Lower leg skin (tissue), 4 donors: ENCODE measurements at regions not wholly inside any gene's neighbourhood (a gene's known extent, or its start where the extent isn't known, plus 50 kb on each side); places are given as distances from the start of the nearest gene placed in this dataset.
"Not testable (repeated sequence)": the region's sequence is repeated elsewhere in the genome, so short reads cannot be mapped to it uniquely, and the experiment has no call there.

ENCODE experiments used
- DNase-seq, 2 donors: peaks; one replicate each; pipeline ENCODE4 v3.0.0-alpha.2; 2019; ENCODE audit warnings: low spot score in 2 of 2
- H3K4me3 ChIP-seq: fragments of 200-600 bp; sonication (generic); 2 replicates; pipeline ENCODE4 v1.5.1; 2017; ENCODE audit warnings: mild to moderate bottlenecking, low read depth; ENCODE audit not compliant: poor library complexity, severe bottlenecking
- CTCF ChIP-seq, 3 donors: fragments of 450-650 bp; IDR thresholded peaks; one replicate each; pipeline ENCODE4 v1.5.1; 2016; ENCODE audit warnings: antibody characterized with exemption in 3 of 3, mild to moderate bottlenecking in 3 of 3, moderate library complexity in 2 of 3
- POLR2A ChIP-seq, 2 donors: fragments of 450-650 bp; IDR thresholded peaks; one replicate each; pipeline ENCODE4 v1.6.1; 2016 to 2017; ENCODE audit warnings: antibody characterized with exemption in 2 of 2, mild to moderate bottlenecking in 1 of 2, moderate library complexity in 1 of 2
- WGBS, 2 donors: methylation state at CpG; one replicate each; pipeline ENCODE4 v1.1.5; 2018; 5-methylcytosine and 5-hydroxymethylcytosine counted together
- intact Hi-C: fragments of 100-400 bp; cut with DNase I; formaldehyde crosslinking; loops from one replicate; pipeline ENCODE4 v1.15.0; 2023; ENCODE audit warnings: low total_unique reads

GRCh38 chr14:21913759-21914158 is 240.1 kb upstream of the OR4E1 start:
- intact Hi-C loops = no loop called here
- 14 to 18% methylated on average over 6 of the region's 6 CpGs for whole genome bisulfite sequencing, 2 donors
- DNase-seq = peak; percentile 46 to 87
- no peak for TF ChIP-seq POLR2A (IDR thresholded peaks at IDR 0.05)
- TF ChIP-seq CTCF (IDR thresholded peaks at IDR 0.05) = no peak
- H3K4me3 ChIP-seq = no peak overlapping the region

GRCh38 chr14:21912367-21912766 is 238.7 kb upstream of the OR4E1 start:
- 59 to 65% methylated on average over 3 of the region's 3 CpGs for WGBS, 2 donors
- no peak overlapping the region for H3K4me3 ChIP-seq
- intact Hi-C loops = no loop called here
- no peak for DNase-seq
- TF ChIP-seq POLR2A (IDR thresholded peaks at IDR 0.05) (no peak), CTCF (IDR thresholded peaks at IDR 0.05) (no peak)

DNA sequence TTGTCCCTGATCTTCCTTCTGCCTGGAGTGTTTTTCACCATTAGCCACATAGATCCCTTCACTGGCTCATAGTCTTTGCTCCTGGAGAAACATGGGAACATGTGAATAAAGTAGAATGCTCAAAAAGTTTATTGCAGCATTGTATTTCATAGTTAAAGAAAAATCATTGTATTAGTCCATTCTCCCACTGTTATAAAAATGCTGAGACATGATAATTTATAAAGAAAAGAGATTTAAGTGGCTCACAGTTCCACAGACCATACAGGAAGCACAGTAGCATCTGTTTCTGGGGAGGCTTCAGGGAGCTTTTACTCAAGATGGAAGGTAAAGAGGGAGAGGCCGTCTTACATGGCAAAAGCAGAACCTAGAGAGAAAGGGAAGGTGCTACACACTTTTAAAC is 238.3 kb upstream of the OR4E1 start:
- DNase-seq = no peak
- intact Hi-C loops = no loop called here
- TF ChIP-seq POLR2A (IDR thresholded peaks at IDR 0.05) = no peak
- TF ChIP-seq CTCF (IDR thresholded peaks at IDR 0.05) = no peak
- WGBS, 2 donors = 57 to 73% methylated on average over 1 of the region's 1 CpG
- H3K4me3 ChIP-seq = no peak overlapping the region

- intact Hi-C loops = no loop called here
- DNase-seq = no peak
- WGBS, 2 donors = 40 to 41% methylated on average over 4 of the region's 4 CpGs
- H3K4me3 ChIP-seq = no peak overlapping the region
- no peak for TF ChIP-seq POLR2A (IDR thresholded peaks at IDR 0.05)
- no peak for TF ChIP-seq CTCF (IDR thresholded peaks at IDR 0.05)
Observed at GRCh38 chr14:21910260-21910659, 236.6 kb upstream of the OR4E1 start.

DNA sequence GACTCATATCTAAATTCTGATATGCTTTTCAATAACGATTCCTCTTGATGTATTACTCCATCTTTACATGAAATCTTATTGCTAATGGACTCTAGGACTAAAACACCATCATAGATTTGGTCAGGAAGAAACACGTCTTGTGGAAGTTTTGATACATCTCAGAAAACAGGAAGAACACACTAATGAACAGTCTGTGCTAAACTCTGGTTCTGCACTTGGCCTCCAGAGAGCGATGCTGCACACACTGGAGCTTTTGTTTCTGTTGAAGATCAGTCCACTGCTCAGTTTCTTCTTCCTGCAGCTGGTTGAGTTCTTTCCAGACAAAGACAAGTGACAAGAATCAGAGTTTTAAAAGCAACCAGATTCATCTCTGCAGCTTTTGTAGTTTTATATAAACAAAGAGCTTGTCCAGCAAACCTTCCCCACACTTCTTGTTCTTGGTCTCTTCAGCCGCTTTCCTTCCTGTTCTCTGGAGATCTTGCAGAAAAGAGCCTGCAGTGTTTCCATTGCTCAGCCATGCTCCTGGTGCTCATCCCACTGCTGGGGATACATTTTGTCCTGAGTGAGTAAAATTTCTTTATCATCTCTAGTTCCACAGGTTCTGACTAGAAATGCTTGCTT is 229.1 kb upstream of the OR4E1 start:
- WGBS, 2 donors = 63 to 69% methylated on average over 4 of the region's 4 CpGs
- no peak for DNase-seq
- TF ChIP-seq CTCF (IDR thresholded peaks at IDR 0.05) (no peak), POLR2A (IDR thresholded peaks at IDR 0.05) (no peak)
- intact Hi-C loops = no loop called here
- no peak overlapping the region for H3K4me3 ChIP-seq

DNA sequence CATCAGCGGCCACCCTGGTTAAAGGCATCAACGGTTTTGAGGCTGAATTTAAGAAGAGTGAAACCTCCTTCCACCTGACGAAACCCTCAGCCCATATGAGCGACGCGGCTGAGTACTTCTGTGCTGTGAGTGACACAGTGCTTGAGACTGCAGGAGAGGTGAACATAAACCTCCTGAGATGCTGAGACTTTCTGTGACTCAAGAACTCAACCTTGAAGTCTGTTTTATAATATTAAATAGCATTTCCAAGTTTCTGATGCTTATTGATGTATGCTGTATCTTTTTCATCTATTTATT is 221.2 kb upstream of the OR4E1 start:
- H3K4me3 ChIP-seq, DNase-seq, intact Hi-C loops: not testable (repeated sequence)
- 65 to 79% methylated on average over 3 to 6 of the region's 6 CpGs for WGBS, 2 donors
